ENCODE measurements at regions not wholly inside any gene's neighbourhood (a gene's known extent, or its start where the extent isn't known, plus 50 kb on each side); places are given as distances from the start of the nearest gene placed in this dataset.
"Not testable (repeated sequence)": the region's sequence is repeated elsewhere in the genome, so short reads cannot be mapped to it uniquely, and the experiment has no call there.

- Mint-ChIP-seq H3K4me1 (no peaks in the 10 kb centered on the region), H3K27me3 (peaks cover 1% of the 10 kb centered on the region), H3K27ac (no peak overlapping the region), H3K36me3 (no peaks in the 10 kb centered on the region), H3K4me3 (no peak overlapping the region), H3K9me3 (no peaks in the 10 kb centered on the region)
- ATAC-seq (ENCODE audit: low read depth) (no peak), DNase-seq (ENCODE audit: low spot score in 2 of 2) (no peak)
Measured at GRCh38 chr2:44051593-44052347, 56.0 kb upstream of the LRPPRC start.

- no peaks in the 10 kb centered on the region for H3K4me1 Mint-ChIP-seq
- DNase-seq (ENCODE audit: low spot score in 2 of 2) (no peak), ATAC-seq (ENCODE audit: low read depth) (no peak)
- H3K4me3 Mint-ChIP-seq, result no peak overlapping the region
- H3K27ac Mint-ChIP-seq, result no peak overlapping the region
- H3K36me3 Mint-ChIP-seq, result no peaks in the 10 kb centered on the region
- H3K27me3 Mint-ChIP-seq, result peaks cover 1% of the 10 kb centered on the region
- H3K9me3 Mint-ChIP-seq, result no peaks in the 10 kb centered on the region
Measured at GRCh38 chr2:44052584-44052983, 56.8 kb upstream of the LRPPRC start.

- no peaks in the 10 kb centered on the region for H3K9me3 Mint-ChIP-seq
- H3K27ac Mint-ChIP-seq, result no peak overlapping the region
- H3K36me3 Mint-ChIP-seq, result no peaks in the 10 kb centered on the region
- no peak overlapping the region for H3K4me3 Mint-ChIP-seq
- no peak for ATAC-seq (ENCODE audit: low read depth)
- no peak for DNase-seq (ENCODE audit: low spot score in 2 of 2)
- H3K27me3 Mint-ChIP-seq, result peaks cover 4% of the 10 kb centered on the region
- H3K4me1 Mint-ChIP-seq, result no peaks in the 10 kb centered on the region
Measured at GRCh38 chr2:44053052-44053451, 57.3 kb upstream of the LRPPRC start.

- Mint-ChIP-seq H3K4me3 (no peak overlapping the region), H3K4me1 (no peaks in the 10 kb centered on the region), H3K36me3 (no peaks in the 10 kb centered on the region), H3K27me3 (peaks cover 4% of the 10 kb centered on the region), H3K9me3 (no peaks in the 10 kb centered on the region), H3K27ac (no peak overlapping the region)
- no peak for DNase-seq (ENCODE audit: low spot score in 2 of 2)
- ATAC-seq (ENCODE audit: low read depth), result no peak
Measured at GRCh38 chr2:44053456-44053855, 57.7 kb upstream of the LRPPRC start.

GRCh38 chr2:44055229-44055628, 59.4 kb upstream of the LRPPRC start:
- no peaks in the 10 kb centered on the region for H3K9me3 Mint-ChIP-seq
- H3K4me1 Mint-ChIP-seq, result no peaks in the 10 kb centered on the region
- H3K4me3 Mint-ChIP-seq, result no peak overlapping the region

GRCh38 chr2:44055664-44056063, 59.9 kb upstream of the LRPPRC start:
- H3K4me1 Mint-ChIP-seq, result no peaks in the 10 kb centered on the region
- no peak overlapping the region for H3K27ac Mint-ChIP-seq
- no peak overlapping the region for H3K4me3 Mint-ChIP-seq
- no peak for ATAC-seq (ENCODE audit: low read depth)
- no peak for DNase-seq (ENCODE audit: low spot score in 2 of 2)
- no peaks in the 10 kb centered on the region for H3K9me3 Mint-ChIP-seq
- peaks cover 3% of the 10 kb centered on the region for H3K27me3 Mint-ChIP-seq
- H3K36me3 Mint-ChIP-seq, result no peaks in the 10 kb centered on the region

More at GRCh38 chr2:44055229-44055628, 59.4 kb upstream of the LRPPRC start:
- DNase-seq (ENCODE audit: low spot score in 2 of 2), result no peak
- no peaks in the 10 kb centered on the region for H3K36me3 Mint-ChIP-seq
- no peak for ATAC-seq (ENCODE audit: low read depth)
- no peak overlapping the region for H3K27ac Mint-ChIP-seq
- peaks cover 3% of the 10 kb centered on the region for H3K27me3 Mint-ChIP-seq

GRCh38 chr2:44056947-44057346, 61.2 kb upstream of the LRPPRC start:
- H3K9me3 Mint-ChIP-seq, result no peaks in the 10 kb centered on the region
- H3K4me3 Mint-ChIP-seq, result no peak overlapping the region
- H3K36me3 Mint-ChIP-seq, result no peaks in the 10 kb centered on the region
- ATAC-seq (ENCODE audit: low read depth), result no peak
- no peak overlapping the region for H3K27ac Mint-ChIP-seq
- no peak for DNase-seq (ENCODE audit: low spot score in 2 of 2)
- H3K4me1 Mint-ChIP-seq, result no peaks in the 10 kb centered on the region
- peaks cover 3% of the 10 kb centered on the region for H3K27me3 Mint-ChIP-seq

GRCh38 chr2:44060286-44060685, 64.5 kb upstream of the LRPPRC start:
- not testable (repeated sequence) for DNase-seq (ENCODE audit: low spot score in 2 of 2)

GRCh38 chr2:44060990-44061389, 65.2 kb upstream of the LRPPRC start:
- H3K27me3 Mint-ChIP-seq, result peaks cover 8% of the 10 kb centered on the region
- H3K9me3 Mint-ChIP-seq, result no peaks in the 10 kb centered on the region
- no peak overlapping the region for H3K4me3 Mint-ChIP-seq
- H3K36me3 Mint-ChIP-seq, result no peaks in the 10 kb centered on the region
- DNase-seq (ENCODE audit: low spot score in 2 of 2) (no peak), ATAC-seq (ENCODE audit: low read depth) (no peak)
- H3K27ac Mint-ChIP-seq, result no peak overlapping the region
- H3K4me1 Mint-ChIP-seq, result no peaks in the 10 kb centered on the region

More at GRCh38 chr2:44060286-44060685, 64.5 kb upstream of the LRPPRC start:
- H3K36me3 Mint-ChIP-seq; ATAC-seq (ENCODE audit: low read depth); H3K4me3 Mint-ChIP-seq; H3K4me1 Mint-ChIP-seq; H3K9me3 Mint-ChIP-seq; H3K27me3 Mint-ChIP-seq; H3K27ac Mint-ChIP-seq: not testable (repeated sequence)

GRCh38 chr2:44061469-44061868, 65.7 kb upstream of the LRPPRC start:
- no peak overlapping the region for H3K27ac Mint-ChIP-seq
- ATAC-seq (ENCODE audit: low read depth), result no peak

GRCh38 chr2:44061876-44062275, 66.1 kb upstream of the LRPPRC start:
- DNase-seq (ENCODE audit: low spot score in 2 of 2) (no peak), ATAC-seq (ENCODE audit: low read depth) (no peak)
- Mint-ChIP-seq H3K9me3 (no peaks in the 10 kb centered on the region), H3K4me3 (no peak overlapping the region), H3K4me1 (no peaks in the 10 kb centered on the region), H3K27ac (no peak overlapping the region), H3K36me3 (no peaks in the 10 kb centered on the region), H3K27me3 (peaks cover 8% of the 10 kb centered on the region)

More at GRCh38 chr2:44061469-44061868, 65.7 kb upstream of the LRPPRC start:
- Mint-ChIP-seq H3K4me1 (no peaks in the 10 kb centered on the region), H3K9me3 (no peaks in the 10 kb centered on the region), H3K4me3 (no peak overlapping the region), H3K27me3 (peaks cover 8% of the 10 kb centered on the region), H3K36me3 (no peaks in the 10 kb centered on the region)
- no peak for DNase-seq (ENCODE audit: low spot score in 2 of 2)

- H3K4me1 Mint-ChIP-seq, result no peaks in the 10 kb centered on the region
- peaks cover 5% of the 10 kb centered on the region for H3K27me3 Mint-ChIP-seq
- H3K9me3 Mint-ChIP-seq, result no peaks in the 10 kb centered on the region
- H3K27ac Mint-ChIP-seq, result no peak overlapping the region
- no peaks in the 10 kb centered on the region for H3K36me3 Mint-ChIP-seq
- ATAC-seq (ENCODE audit: low read depth) (no peak), DNase-seq (ENCODE audit: low spot score in 2 of 2) (no peak)
- no peak overlapping the region for H3K4me3 Mint-ChIP-seq
Measured at GRCh38 chr2:44063033-44063432, 67.2 kb upstream of the LRPPRC start.

- H3K27ac Mint-ChIP-seq; DNase-seq (ENCODE audit: low spot score in 2 of 2); H3K4me3 Mint-ChIP-seq; H3K36me3 Mint-ChIP-seq; H3K27me3 Mint-ChIP-seq; H3K9me3 Mint-ChIP-seq; H3K4me1 Mint-ChIP-seq; ATAC-seq (ENCODE audit: low read depth): not testable (repeated sequence)
Measured at GRCh38 chr2:44064281-44064680, 68.5 kb upstream of the LRPPRC start.

- H3K27me3 Mint-ChIP-seq; H3K36me3 Mint-ChIP-seq; H3K4me1 Mint-ChIP-seq; H3K9me3 Mint-ChIP-seq; ATAC-seq (ENCODE audit: low read depth); DNase-seq (ENCODE audit: low spot score in 2 of 2); H3K4me3 Mint-ChIP-seq; H3K27ac Mint-ChIP-seq: not testable (repeated sequence)
Measured at GRCh38 chr2:44067012-44067790, 71.4 kb upstream of the LRPPRC start.
